C1 segment of cervical spinal cord (tissue), 14 donors: ENCODE measurements at regions not wholly inside any gene's neighbourhood (a gene's known extent, or its start where the extent isn't known, plus 50 kb on each side); places are given as distances from the start of the nearest gene placed in this dataset.

Experiments used
- DNase-seq, 14 donors: peaks; one replicate each; lab custom pipeline; 2025; lab: John Stamatoyannopoulos, UW

DNA sequence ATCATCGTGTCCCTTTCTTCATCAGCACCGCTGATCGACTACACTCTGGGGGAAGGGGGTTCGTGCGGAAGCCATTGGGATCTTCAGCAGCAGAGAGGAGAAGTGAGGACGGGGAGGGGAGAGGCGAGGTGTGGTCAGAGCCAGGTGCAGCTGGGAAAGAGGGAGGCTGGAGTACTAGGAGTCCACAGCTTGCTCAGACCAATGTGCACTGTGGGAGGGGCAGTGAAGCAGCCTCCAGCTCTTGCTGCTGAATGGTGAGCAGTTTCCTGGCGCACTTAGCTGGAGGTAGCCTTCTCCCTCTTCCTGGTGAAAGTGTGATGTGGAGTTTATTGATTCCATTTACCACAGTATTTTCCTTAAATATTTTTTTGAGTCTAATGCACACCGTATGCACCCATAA lies 99.0 kb upstream of the NECTIN1 start:
- DNase-seq, result no peak

- DNase-seq, result no peak
These were observed 98.1 kb upstream of the NECTIN1 start for GRCh38 chr11:119827113-119827512.

- DNase-seq, result no peak
These were observed 94.1 kb upstream of the NECTIN1 start for GRCh38 chr11:119823077-119823476.

GRCh38 chr11:119816660-119817059 lies 87.7 kb upstream of the NECTIN1 start:
- no peak for DNase-seq

GRCh38 chr11:119814766-119815165 lies 85.8 kb upstream of the NECTIN1 start:
- no peak for DNase-seq

DNA sequence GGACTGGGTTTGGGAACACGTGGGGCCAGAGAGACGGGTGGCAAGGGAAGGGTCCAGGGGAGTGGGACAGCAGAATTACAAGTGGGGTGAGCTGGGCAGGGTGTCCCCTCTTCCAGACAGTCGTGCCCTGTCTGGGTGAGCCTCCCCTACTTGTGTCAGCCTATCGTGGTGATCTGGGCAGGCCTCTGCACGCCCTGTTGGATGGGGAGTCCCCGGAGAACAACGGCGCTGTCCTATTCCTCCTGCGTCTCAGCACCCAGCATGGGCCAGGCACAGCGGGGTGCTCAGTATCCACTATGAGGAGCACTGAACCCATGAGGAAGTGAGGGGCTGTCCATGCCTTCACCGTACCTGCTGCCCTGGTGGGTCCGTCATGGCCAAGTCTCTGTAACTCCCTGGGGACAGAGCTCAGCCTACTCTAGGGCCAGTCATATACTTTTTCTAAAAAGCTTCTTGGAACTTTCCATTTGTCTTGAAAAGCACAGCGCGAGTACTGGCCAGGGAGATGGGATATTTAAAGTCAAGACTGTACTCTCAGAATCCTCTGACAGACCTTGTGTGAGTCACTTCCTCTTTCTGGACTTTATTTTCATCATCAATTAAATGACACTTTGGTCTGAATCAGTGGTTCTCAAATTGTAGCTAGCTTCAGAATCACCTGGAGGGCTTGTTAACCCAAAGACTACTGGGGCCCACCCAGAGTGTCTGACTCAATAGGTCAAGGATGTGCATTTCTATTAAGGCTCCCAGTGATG lies 81.7 kb upstream of the NECTIN1 start:
- no peak for DNase-seq

DNA sequence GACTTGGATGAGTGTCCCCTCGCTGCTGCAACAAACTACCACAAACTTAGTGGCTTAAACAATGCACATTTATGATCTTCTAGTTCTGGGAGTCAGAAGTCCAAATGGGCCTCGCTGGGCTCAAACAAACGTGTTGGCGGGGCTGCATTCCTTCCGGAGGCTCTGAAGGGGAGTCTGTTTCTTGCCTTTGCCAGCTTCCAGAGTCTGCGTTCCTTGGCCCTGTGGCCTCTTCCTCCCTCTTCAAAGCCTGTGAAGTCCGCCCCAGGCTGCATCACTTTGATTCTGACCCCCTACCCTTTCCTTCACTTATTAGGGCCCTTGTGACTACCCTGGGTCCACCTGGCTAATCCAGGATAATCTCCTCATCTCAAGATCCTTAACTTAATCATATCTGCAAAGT lies 80.3 kb upstream of the NECTIN1 start:
- DNase-seq, result no peak

DNA sequence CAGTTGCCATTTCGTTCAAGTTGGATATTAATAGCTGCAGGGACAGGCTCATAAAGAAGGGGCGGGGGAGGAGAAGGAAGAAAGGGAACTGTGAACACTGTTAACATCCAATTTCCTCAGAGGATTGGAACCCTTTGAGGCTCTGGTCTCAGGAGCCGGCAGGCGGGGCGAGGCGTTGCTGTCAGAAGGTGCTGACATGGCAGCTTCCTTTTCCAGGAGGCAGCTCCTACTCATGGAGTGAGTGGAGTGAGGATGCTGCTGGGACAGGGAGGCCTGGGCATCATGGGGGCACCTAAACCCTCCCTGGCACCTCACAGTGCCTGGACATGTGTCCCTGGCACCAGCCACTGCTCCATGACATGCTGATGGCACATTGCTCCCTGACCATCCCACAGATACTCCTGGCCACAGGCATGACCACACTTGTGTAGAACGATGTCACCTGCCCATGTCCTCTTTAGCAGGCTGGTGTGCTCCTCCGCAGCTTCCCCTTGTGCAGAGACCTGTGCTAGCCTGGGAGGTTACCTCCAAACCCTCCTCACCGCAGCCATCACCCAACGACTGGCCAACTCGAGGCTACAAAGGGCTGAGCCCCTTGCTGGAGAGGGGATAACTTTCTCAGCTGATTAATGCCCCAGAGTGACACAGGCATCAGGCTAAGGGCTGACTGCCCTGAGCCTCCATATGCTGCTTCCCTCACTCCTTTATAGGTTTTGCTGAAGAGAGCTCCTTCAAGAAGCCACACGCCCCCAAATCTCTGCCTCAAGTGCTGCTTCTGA lies 79.6 kb upstream of the NECTIN1 start:
- no peak for DNase-seq

DNA sequence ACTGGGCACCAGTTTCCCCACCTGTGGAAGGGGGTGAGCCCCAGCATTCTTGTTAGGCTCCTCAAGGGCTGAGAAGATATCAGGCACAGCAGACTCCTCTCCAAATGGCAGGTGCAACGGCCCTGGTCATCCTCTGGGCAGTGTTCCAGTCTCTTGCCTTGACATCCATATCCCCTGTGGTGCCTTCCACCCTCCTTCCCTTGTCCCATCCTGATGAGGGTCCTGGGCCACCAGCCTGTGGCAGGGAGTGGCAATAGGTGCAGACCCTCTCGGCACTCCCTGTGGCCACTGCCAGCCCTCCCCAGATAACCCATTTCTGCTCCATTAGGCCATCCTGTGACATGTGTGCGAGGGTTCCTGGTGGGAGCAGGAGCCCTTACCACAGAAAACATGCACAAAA lies 78.8 kb upstream of the NECTIN1 start:
- no peak for DNase-seq

DNA sequence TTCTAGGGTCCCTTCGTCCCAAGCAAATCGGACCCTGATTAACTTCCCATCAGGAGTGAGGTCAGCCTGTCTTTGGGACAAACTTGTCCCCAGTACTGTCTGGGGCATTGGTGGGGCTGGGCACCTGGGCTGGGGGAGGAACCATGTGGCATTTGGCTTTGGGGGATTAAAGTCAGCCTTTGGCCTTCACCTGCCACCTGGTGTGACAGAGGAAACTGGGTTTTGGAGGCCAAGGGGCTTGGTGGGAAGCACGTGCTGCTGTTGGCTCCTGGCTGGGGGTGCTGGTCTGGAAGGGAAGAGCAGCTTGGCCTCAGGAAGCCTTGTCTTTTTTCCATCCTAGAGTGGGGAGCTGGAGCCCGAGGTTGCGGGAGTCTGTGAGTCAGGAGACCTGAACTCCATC lies 78.4 kb upstream of the NECTIN1 start:
- no peak for DNase-seq

DNA sequence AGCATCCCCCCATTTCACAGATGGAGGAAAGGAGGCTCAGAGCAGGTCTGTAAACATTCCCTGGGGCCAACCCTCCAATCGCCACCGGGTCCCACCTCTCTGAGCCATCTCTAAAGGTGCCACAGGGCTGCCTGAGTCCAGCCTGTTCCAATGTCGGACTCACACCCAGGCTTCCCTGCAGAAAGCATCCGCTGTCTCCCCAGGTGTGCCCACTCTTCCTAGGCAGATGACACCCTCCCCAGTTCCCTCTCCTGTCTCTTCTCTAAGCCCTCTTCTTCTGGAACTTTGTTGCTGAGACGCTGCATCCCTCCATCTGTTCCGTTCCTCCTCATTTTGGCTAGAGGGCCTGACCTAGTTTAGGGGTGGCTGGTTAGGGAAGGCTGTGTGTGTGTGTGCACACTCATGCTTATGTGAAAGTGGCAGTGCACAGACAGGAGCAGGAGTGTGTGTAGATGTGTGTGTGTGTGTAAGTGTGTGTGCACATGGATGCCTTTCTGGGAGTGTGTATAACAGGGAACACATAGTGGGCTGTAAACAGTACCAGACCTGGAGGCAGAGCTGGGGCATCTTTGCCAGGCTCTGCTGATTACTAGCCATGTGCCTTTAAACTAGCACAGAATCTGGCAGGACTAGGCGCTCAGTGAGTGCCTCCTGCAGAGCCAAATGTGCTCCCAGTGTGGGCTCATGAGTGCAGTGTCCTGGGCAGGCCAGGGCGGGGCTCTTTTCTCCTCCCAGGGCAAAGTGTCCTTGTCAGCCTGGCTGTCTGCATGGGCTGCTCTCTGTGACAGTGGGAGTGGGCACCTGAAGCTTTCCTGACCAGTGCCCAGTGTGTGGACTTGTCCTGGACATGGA lies 77.3 kb upstream of the NECTIN1 start:
- DNase-seq, result peak in 2 of 14 donors; percentile 2 to 95

DNA sequence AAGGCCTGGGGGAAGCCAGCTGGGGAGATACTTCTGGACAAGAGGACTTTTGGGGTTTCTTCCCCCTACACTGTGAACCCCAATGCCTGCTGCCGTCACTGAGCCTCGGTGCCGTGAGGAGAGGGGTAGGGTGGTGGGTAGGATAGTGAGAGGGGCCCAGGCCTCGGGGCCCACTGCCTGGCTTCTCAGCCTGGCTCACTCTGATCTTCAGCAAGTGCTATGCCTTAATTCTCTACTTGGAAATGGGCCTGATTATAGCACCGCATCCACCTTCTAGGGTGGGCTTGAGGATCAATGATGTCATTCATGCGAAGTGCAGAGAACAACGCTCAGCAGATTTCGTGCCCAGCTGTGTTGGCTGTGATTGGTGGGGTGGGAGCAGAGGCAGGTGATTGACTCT lies 76.7 kb upstream of the NECTIN1 start:
- DNase-seq, result no peak

- no peak for DNase-seq
These were observed 75.7 kb upstream of the NECTIN1 start for GRCh38 chr11:119804698-119805097.

GRCh38 chr11:119803726-119804294 lies 74.8 kb upstream of the NECTIN1 start:
- DNase-seq, result peak in 1 of 14 donors; percentile 61

GRCh38 chr11:119803139-119803538 lies 74.1 kb upstream of the NECTIN1 start:
- no peak for DNase-seq

DNA sequence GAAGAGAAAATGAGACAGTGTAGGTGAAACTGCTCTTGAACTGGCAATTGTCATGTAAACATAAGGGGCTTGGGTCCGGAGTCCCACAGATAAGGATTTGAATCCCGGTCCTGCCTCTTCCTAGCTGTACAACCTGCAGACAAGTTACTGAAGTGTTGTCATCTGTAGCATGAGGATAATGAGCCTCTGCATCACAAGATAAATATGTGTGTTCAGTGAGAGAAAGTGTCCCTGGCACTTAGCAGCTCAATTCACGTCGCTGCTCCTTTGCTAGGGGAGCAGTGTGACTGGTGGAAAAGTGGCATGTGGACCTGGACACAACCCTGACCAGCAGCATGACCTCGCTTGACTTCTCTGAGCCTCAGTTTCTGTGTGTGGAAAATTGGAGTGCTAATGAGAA lies 73.7 kb upstream of the NECTIN1 start:
- no peak for DNase-seq

GRCh38 chr11:119800619-119801018 lies 71.6 kb upstream of the NECTIN1 start:
- DNase-seq, result no peak

DNA sequence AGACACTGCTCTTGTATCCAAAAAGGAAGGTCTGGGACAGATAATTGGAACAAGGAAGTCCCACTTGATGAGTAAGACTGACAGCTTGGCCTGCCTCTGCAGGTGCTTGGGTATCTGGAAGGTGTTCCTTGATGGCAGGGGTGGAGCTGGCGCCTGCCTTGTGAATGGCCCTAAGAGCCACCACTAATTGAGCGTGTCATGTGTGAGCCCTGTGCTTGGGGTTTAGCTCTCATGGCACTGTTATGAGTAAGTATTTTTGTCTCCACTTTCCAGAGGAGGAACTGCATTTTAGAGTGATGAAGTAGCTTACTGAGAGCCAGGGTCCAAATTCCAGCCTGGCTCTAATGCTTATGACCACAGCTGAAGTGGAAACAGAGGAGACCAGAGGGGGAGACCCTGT lies 71.2 kb upstream of the NECTIN1 start:
- no peak for DNase-seq

DNA sequence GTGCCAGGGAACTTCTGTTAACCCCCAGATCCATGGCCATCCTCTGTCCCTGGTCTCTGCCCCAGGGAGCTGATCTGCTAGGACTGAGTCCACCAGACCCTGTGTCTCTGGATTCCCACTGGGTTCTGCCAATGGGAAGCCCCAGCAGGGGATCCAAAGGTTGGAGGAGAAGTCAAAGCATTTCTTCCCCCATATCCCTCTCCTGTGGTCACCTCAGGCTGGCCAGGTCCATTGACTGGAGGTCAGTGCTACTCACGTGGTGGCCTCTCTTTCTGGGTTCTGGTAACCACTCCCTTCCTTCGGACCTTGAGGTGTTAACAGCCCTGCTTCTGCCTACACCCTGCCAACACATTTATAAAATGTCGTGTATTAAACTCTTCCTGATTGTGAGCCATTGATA lies 69.7 kb upstream of the NECTIN1 start:
- DNase-seq, result no peak

- DNase-seq, result no peak
These were observed 68.7 kb upstream of the NECTIN1 start for GRCh38 chr11:119797736-119798135.

- DNase-seq, result no peak
These were observed 68.2 kb upstream of the NECTIN1 start for GRCh38 chr11:119797123-119797611.
